Aorta (tissue), 5 donors: ENCODE measurements at regions not wholly inside any gene's neighbourhood (a gene's known extent, or its start where the extent isn't known, plus 50 kb on each side); places are given as distances from the start of the nearest gene placed in this dataset.
A peak's percentile ranks its signal among the peaks of the same experiment; 100 is the strongest.

ENCODE experiments used
- ATAC-seq: fragments of 200-7000 bp; cut with Tn5 transposase; one replicate; pipeline ENCODE4 v1.9.1; 2022; ENCODE audit warnings: moderate library complexity; ENCODE audit not compliant: low FRiP score
- DNase-seq, 2 donors: peaks; one replicate each; pipeline ENCODE4 v3.0.0-alpha.2; 2020
- H3K27ac ChIP-seq, 2 donors: one replicate each; pipeline ENCODE4 v1.5.1; 2013; ENCODE audit warnings: low read length in 2 of 2, mild to moderate bottlenecking in 2 of 2, moderate library complexity in 2 of 2, control low read depth in 1 of 2, inconsistent platforms in 1 of 2, low read depth in 1 of 2
- H3K27me3 ChIP-seq, 2 donors: one replicate each; pipeline ENCODE4 v1.6.1; 2013; ENCODE audit warnings: control low read depth in 1 of 2, low read length in 1 of 2, mild to moderate bottlenecking in 1 of 2, moderate library complexity in 1 of 2; ENCODE audit not compliant: insufficient read depth in 2 of 2, control insufficient read depth in 1 of 2
- H3K36me3 ChIP-seq, 2 donors: one replicate each; pipeline ENCODE4 v1.6.1; 2013; ENCODE audit warnings: control low read depth in 1 of 2, low read length in 1 of 2, mild to moderate bottlenecking in 1 of 2; ENCODE audit not compliant: insufficient read depth in 2 of 2, control insufficient read depth in 1 of 2
- H3K4me1 ChIP-seq, 2 donors: one replicate each; pipeline ENCODE4 v1.6.1; 2013; ENCODE audit warnings: low read length in 2 of 2, control low read depth in 1 of 2, mild to moderate bottlenecking in 1 of 2, moderate library complexity in 1 of 2; ENCODE audit not compliant: insufficient read depth in 2 of 2, control insufficient read depth in 1 of 2
- H3K4me3 ChIP-seq, 2 donors: one replicate each; pipeline ENCODE4 v1.5.1; 2013; ENCODE audit warnings: low read length in 2 of 2, control low read depth in 1 of 2, mild to moderate bottlenecking in 1 of 2
- H3K9me3 ChIP-seq: one replicate; pipeline ENCODE4 v1.6.1; 2013; ENCODE audit warnings: mild to moderate bottlenecking, low read length; ENCODE audit not compliant: control insufficient read depth
- whole genome bisulfite sequencing, 2 donors: extraction: QIAGEN DNeasy Blood & Tissue Kit; methylation state at CpG; one replicate each; pipeline ENCODE4 v1.1.7; 2013; 5-methylcytosine and 5-hydroxymethylcytosine counted together
- intact Hi-C, 2 donors: fragments of 100-400 bp; cut with DNase I; formaldehyde crosslinking; loops; one replicate each; pipeline versions ENCODE4 v1.14.2 to v1.15.0; 2022
- donor health status: healthy with polysubstance abuse.
- donor health status: Bipolar disorder and iron deficiency.
- donor health status: DM: no; HTN: no; CAD: no.
- donor health status: DM: no; HTN: no; CAD: no.
- donor health status: DM: yes; HTN: yes; CAD: no.

- WGBS, 2 donors: 87 to 91% methylated on average over 6 of the region's 6 CpGs
- H3K4me1 ChIP-seq: no peaks in the 10 kb centered on the region
- DNase-seq (no peak), ATAC-seq (no peak)
- H3K4me3 ChIP-seq: no peak overlapping the region
- no peak overlapping the region for H3K27ac ChIP-seq
- intact Hi-C loops: loop anchor here in 1 of 2 donors (10.0 kb wide), 2 partner anchors 65 to 145 kb away; partner anchors contain the start of gene KLF13
- no peaks in the 10 kb centered on the region for H3K9me3 ChIP-seq
- no peaks in the 10 kb centered on the region for H3K36me3 ChIP-seq
- H3K27me3 ChIP-seq: no peaks in the 10 kb centered on the region
These were observed 143.3 kb downstream of the KLF13 start for GRCh38 chr15:31469786-31470525.

- H3K27me3 ChIP-seq: no peaks in the 10 kb centered on the region
- DNase-seq (no peak), ATAC-seq (no peak)
- no peaks in the 10 kb centered on the region for H3K36me3 ChIP-seq
- intact Hi-C loops: loop anchor here in 1 of 2 donors (10.0 kb wide), 2 partner anchors 66 to 146 kb away; partner anchors contain the start of gene KLF13
- H3K4me1 ChIP-seq: no peaks in the 10 kb centered on the region
- H3K4me3 ChIP-seq: no peak overlapping the region
- WGBS, 2 donors: 67 to 78% methylated on average over 2 of the region's 2 CpGs
- H3K9me3 ChIP-seq: no peaks in the 10 kb centered on the region
- no peak overlapping the region for H3K27ac ChIP-seq
These were observed 144.1 kb downstream of the KLF13 start for GRCh38 chr15:31470756-31471155.

- no peaks in the 10 kb centered on the region for H3K27me3 ChIP-seq
- intact Hi-C loops: loop anchor here in 1 of 2 donors (10.0 kb wide), 2 partner anchors 67 to 147 kb away; partner anchors contain the start of gene KLF13
- H3K36me3 ChIP-seq: no peaks in the 10 kb centered on the region
- no peak for DNase-seq
- no peaks in the 10 kb centered on the region for H3K4me1 ChIP-seq
- WGBS, 2 donors: 40 to 45% methylated on average over 7 of the region's 7 CpGs
- H3K27ac ChIP-seq: peak overlapping the region in 1 of 2 donors; percentile 26
- peak; percentile 64 for ATAC-seq
- H3K9me3 ChIP-seq: no peaks in the 10 kb centered on the region
- H3K4me3 ChIP-seq: no peak overlapping the region
These were observed 145.2 kb downstream of the KLF13 start for GRCh38 chr15:31471731-31472430.

GRCh38 chr15:31472636-31473384 is 146.2 kb downstream of the KLF13 start:
- intact Hi-C loops: loop anchor here in 1 of 2 donors (10.0 kb wide), 2 partner anchors 68 to 148 kb away; partner anchors contain the start of gene KLF13
- ATAC-seq (no peak), DNase-seq (no peak)
- Histone ChIP-seq H3K27ac (no peak overlapping the region), H3K4me3 (no peak overlapping the region), H3K27me3 (no peaks in the 10 kb centered on the region), H3K9me3 (no peaks in the 10 kb centered on the region), H3K36me3 (no peaks in the 10 kb centered on the region), H3K4me1 (no peaks in the 10 kb centered on the region)
- WGBS, 2 donors: 66 to 67% methylated on average over 8 of the region's 8 CpGs

- intact Hi-C loops: loop anchor here in 1 of 2 donors (10.0 kb wide), 2 partner anchors 69 to 149 kb away; partner anchors contain the start of gene KLF13
- Histone ChIP-seq H3K9me3 (no peaks in the 10 kb centered on the region), H3K4me3 (no peak overlapping the region), H3K27ac (no peak overlapping the region), H3K36me3 (no peaks in the 10 kb centered on the region), H3K27me3 (no peaks in the 10 kb centered on the region), H3K4me1 (no peaks in the 10 kb centered on the region)
- ATAC-seq (no peak), DNase-seq (peak in 1 of 2 donors; percentile 38)
- WGBS, 2 donors: 77 to 78% methylated on average over 6 of the region's 6 CpGs
These were observed 146.9 kb downstream of the KLF13 start for GRCh38 chr15:31473385-31474058.

GRCh38 chr15:31474059-31474868 is 147.6 kb downstream of the KLF13 start:
- ATAC-seq (no peak), DNase-seq (no peak)
- Histone ChIP-seq H3K4me1 (no peaks in the 10 kb centered on the region), H3K36me3 (no peaks in the 10 kb centered on the region), H3K9me3 (no peaks in the 10 kb centered on the region), H3K27me3 (no peaks in the 10 kb centered on the region), H3K27ac (no peak overlapping the region), H3K4me3 (no peak overlapping the region)
- 91 to 93% methylated on average over 10 of the region's 10 CpGs for WGBS, 2 donors
- intact Hi-C loops: loop anchor here in 1 of 2 donors (10.0 kb wide), 2 partner anchors 69 to 149 kb away; partner anchors contain the start of gene KLF13

- ATAC-seq: no peak
- peak in 1 of 2 donors; percentile 16 for DNase-seq
- Histone ChIP-seq H3K9me3 (no peaks in the 10 kb centered on the region), H3K4me3 (no peak overlapping the region), H3K4me1 (no peaks in the 10 kb centered on the region), H3K27me3 (no peaks in the 10 kb centered on the region), H3K36me3 (no peaks in the 10 kb centered on the region), H3K27ac (no peak overlapping the region)
- intact Hi-C loops: loop anchor here in 1 of 2 donors (10.0 kb wide), 2 partner anchors 72 to 152 kb away; partner anchors contain the start of gene KLF13
- whole genome bisulfite sequencing, 2 donors: 83 to 87% methylated on average over 7 of the region's 7 CpGs
These were observed 149.7 kb downstream of the KLF13 start for GRCh38 chr15:31476236-31476810.
